ENCODE measurements at regions not wholly inside any gene's neighbourhood (a gene's known extent, or its start where the extent isn't known, plus 50 kb on each side); places are given as distances from the start of the nearest gene placed in this dataset.

GRCh38 chr9:80841888-80842287 lies 847.5 kb downstream of the TLE1 start:
- H3K27me3 ChIP-seq (ENCODE audit: control insufficient read depth, insufficient read depth, low read length) = no peaks in the 10 kb centered on the region
- H3K4me3 ChIP-seq (ENCODE audit: low read depth, low read length) = no peak overlapping the region
- H3K9ac ChIP-seq (ENCODE audit: low read depth, low read length) = no peak overlapping the region
- no peaks in the 10 kb centered on the region for H3K36me3 ChIP-seq (ENCODE audit: control insufficient read depth, insufficient read depth, low read length)
- no peak overlapping the region for H3K27ac ChIP-seq (ENCODE audit: low read depth, low read length)
- no peaks in the 10 kb centered on the region for H3K4me1 ChIP-seq (ENCODE audit: control insufficient read depth, insufficient read depth, low read length)
- no peaks in the 10 kb centered on the region for H3K9me3 ChIP-seq (ENCODE audit: control insufficient read depth, insufficient read depth, low read length)

DNA sequence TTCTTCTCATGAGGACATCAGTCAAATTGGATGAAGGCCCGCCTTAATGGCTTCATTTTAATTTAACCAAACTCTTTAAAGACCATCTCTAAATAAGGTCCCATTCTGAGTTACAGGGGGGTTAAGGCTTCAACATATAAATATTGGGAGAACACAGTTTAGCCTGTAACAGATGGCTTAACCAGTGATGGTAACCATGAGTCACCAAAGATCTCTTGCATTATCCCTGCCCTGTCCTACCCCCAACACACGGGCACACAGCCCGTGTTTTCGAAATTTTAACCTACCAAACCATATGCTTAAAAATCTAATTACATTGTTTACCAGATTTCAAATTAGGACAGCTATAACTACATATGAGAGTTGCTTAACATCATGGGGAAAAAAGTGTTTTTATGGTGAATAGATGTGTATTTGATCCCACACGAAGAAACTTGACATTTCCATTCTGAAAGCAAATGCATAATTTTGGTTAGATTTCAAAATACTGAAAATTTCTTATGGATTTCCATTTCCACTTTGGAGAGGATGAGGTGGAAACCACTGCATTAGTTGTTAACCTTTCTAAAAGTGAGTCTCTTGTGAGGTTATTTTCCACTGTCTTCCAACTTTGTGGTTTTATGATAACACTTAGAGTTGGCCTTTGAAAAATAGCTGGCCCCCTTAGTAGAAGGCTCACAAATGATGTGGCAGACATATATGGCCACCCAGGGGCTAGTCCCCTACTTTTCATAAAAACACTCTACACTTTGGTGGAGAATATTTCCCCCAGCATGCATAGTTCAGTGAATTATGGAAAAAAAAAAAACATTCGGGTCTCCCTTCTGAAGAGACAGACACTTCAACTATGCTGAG lies 849.3 kb downstream of the TLE1 start:
- Histone ChIP-seq H3K27me3 (ENCODE audit: control insufficient read depth, insufficient read depth, low read length) (no peaks in the 10 kb centered on the region), H3K9ac (ENCODE audit: low read depth, low read length) (no peak overlapping the region), H3K9me3 (ENCODE audit: control insufficient read depth, insufficient read depth, low read length) (no peaks in the 10 kb centered on the region), H3K36me3 (ENCODE audit: control insufficient read depth, insufficient read depth, low read length) (no peaks in the 10 kb centered on the region), H3K4me3 (ENCODE audit: low read depth, low read length) (no peak overlapping the region), H3K27ac (ENCODE audit: low read depth, low read length) (no peak overlapping the region), H3K4me1 (ENCODE audit: control insufficient read depth, insufficient read depth, low read length) (no peaks in the 10 kb centered on the region)

DNA sequence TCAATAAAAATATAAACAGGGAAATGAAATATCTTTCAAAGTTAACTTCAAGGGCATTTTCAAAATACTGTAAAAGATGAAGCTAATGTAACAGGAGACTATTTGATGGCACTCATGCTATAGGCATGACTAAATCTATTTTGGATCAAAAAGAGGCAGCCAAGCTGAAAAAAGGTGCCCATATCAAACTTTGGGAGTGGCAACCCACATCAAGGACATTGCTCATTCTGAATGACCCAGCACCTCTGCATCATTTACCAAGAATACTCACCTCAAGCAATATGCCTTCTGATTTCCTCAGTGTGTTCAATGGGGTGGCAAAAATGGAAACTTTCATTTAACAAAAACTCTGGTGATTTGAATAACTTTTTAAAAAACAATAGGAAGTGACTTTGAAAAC lies 853.3 kb downstream of the TLE1 start:
- Histone ChIP-seq H3K36me3 (ENCODE audit: control insufficient read depth, insufficient read depth, low read length) (no peaks in the 10 kb centered on the region), H3K4me1 (ENCODE audit: control insufficient read depth, insufficient read depth, low read length) (0 out of 2 replicates have a peak, but pooled peaks cover 5% of the 10 kb centered on the region), H3K9ac (ENCODE audit: low read depth, low read length) (no peak overlapping the region), H3K4me3 (ENCODE audit: low read depth, low read length) (no peak overlapping the region), H3K27ac (ENCODE audit: low read depth, low read length) (no peak overlapping the region), H3K9me3 (ENCODE audit: control insufficient read depth, insufficient read depth, low read length) (no peaks in the 10 kb centered on the region), H3K27me3 (ENCODE audit: control insufficient read depth, insufficient read depth, low read length) (no peaks in the 10 kb centered on the region)

- Histone ChIP-seq H3K27me3 (ENCODE audit: control insufficient read depth, insufficient read depth, low read length) (no peaks in the 10 kb centered on the region), H3K9me3 (ENCODE audit: control insufficient read depth, insufficient read depth, low read length) (no peaks in the 10 kb centered on the region), H3K27ac (ENCODE audit: low read depth, low read length) (no peak overlapping the region), H3K9ac (ENCODE audit: low read depth, low read length) (no peak overlapping the region), H3K4me1 (ENCODE audit: control insufficient read depth, insufficient read depth, low read length) (0 out of 2 replicates have a peak, but pooled peaks cover 5% of the 10 kb centered on the region), H3K36me3 (ENCODE audit: control insufficient read depth, insufficient read depth, low read length) (no peaks in the 10 kb centered on the region), H3K4me3 (ENCODE audit: low read depth, low read length) (no peak overlapping the region)
These were observed 857.6 kb downstream of the TLE1 start for GRCh38 chr9:80831751-80832150.

GRCh38 chr9:80811656-80812055 lies 877.7 kb downstream of the TLE1 start:
- peaks cover 7% of the 10 kb centered on the region; the same call in 1 of the 2 replicates for H3K4me1 ChIP-seq (ENCODE audit: control insufficient read depth, insufficient read depth, low read length)
- H3K27me3 ChIP-seq (ENCODE audit: control insufficient read depth, insufficient read depth, low read length) = no peaks in the 10 kb centered on the region
- H3K9me3 ChIP-seq (ENCODE audit: control insufficient read depth, insufficient read depth, low read length) = no peaks in the 10 kb centered on the region
- no peak overlapping the region for H3K27ac ChIP-seq (ENCODE audit: low read depth, low read length)
- no peaks in the 10 kb centered on the region for H3K36me3 ChIP-seq (ENCODE audit: control insufficient read depth, insufficient read depth, low read length)
- H3K9ac ChIP-seq (ENCODE audit: low read depth, low read length) = no peak overlapping the region
- H3K4me3 ChIP-seq (ENCODE audit: low read depth, low read length) = no peak overlapping the region

GRCh38 chr9:80811003-80811402 lies 878.3 kb downstream of the TLE1 start:
- no peaks in the 10 kb centered on the region for H3K36me3 ChIP-seq (ENCODE audit: control insufficient read depth, insufficient read depth, low read length)
- no peaks in the 10 kb centered on the region for H3K27me3 ChIP-seq (ENCODE audit: control insufficient read depth, insufficient read depth, low read length)
- H3K27ac ChIP-seq (ENCODE audit: low read depth, low read length) = no peak overlapping the region
- no peaks in the 10 kb centered on the region for H3K9me3 ChIP-seq (ENCODE audit: control insufficient read depth, insufficient read depth, low read length)
- no peak overlapping the region for H3K9ac ChIP-seq (ENCODE audit: low read depth, low read length)
- H3K4me1 ChIP-seq (ENCODE audit: control insufficient read depth, insufficient read depth, low read length) = peaks cover 7% of the 10 kb centered on the region; the same call in 1 of the 2 replicates
- no peak overlapping the region for H3K4me3 ChIP-seq (ENCODE audit: low read depth, low read length)

- 0 out of 2 replicates have a peak, but pooled peaks cover 4% of the 10 kb centered on the region for H3K4me1 ChIP-seq (ENCODE audit: control insufficient read depth, insufficient read depth, low read length)
- no peak overlapping the region for H3K9ac ChIP-seq (ENCODE audit: low read depth, low read length)
- H3K27ac ChIP-seq (ENCODE audit: low read depth, low read length) = no peak overlapping the region
- no peaks in the 10 kb centered on the region for H3K9me3 ChIP-seq (ENCODE audit: control insufficient read depth, insufficient read depth, low read length)
- no peaks in the 10 kb centered on the region for H3K27me3 ChIP-seq (ENCODE audit: control insufficient read depth, insufficient read depth, low read length)
- no peaks in the 10 kb centered on the region for H3K36me3 ChIP-seq (ENCODE audit: control insufficient read depth, insufficient read depth, low read length)
- H3K4me3 ChIP-seq (ENCODE audit: low read depth, low read length) = no peak overlapping the region
These were observed 882.7 kb downstream of the TLE1 start for GRCh38 chr9:80806671-80807070.

- Histone ChIP-seq H3K9me3 (ENCODE audit: control insufficient read depth, insufficient read depth, low read length) (0 out of 2 replicates have a peak, but pooled peaks cover 4% of the 10 kb centered on the region), H3K36me3 (ENCODE audit: control insufficient read depth, insufficient read depth, low read length) (no peaks in the 10 kb centered on the region), H3K4me3 (ENCODE audit: low read depth, low read length) (no peak overlapping the region), H3K4me1 (ENCODE audit: control insufficient read depth, insufficient read depth, low read length) (no peaks in the 10 kb centered on the region), H3K27me3 (ENCODE audit: control insufficient read depth, insufficient read depth, low read length) (no peaks in the 10 kb centered on the region), H3K27ac (ENCODE audit: low read depth, low read length) (no peak overlapping the region), H3K9ac (ENCODE audit: low read depth, low read length) (no peak overlapping the region)
These were observed 884.5 kb downstream of the TLE1 start for GRCh38 chr9:80804873-80805272.

DNA sequence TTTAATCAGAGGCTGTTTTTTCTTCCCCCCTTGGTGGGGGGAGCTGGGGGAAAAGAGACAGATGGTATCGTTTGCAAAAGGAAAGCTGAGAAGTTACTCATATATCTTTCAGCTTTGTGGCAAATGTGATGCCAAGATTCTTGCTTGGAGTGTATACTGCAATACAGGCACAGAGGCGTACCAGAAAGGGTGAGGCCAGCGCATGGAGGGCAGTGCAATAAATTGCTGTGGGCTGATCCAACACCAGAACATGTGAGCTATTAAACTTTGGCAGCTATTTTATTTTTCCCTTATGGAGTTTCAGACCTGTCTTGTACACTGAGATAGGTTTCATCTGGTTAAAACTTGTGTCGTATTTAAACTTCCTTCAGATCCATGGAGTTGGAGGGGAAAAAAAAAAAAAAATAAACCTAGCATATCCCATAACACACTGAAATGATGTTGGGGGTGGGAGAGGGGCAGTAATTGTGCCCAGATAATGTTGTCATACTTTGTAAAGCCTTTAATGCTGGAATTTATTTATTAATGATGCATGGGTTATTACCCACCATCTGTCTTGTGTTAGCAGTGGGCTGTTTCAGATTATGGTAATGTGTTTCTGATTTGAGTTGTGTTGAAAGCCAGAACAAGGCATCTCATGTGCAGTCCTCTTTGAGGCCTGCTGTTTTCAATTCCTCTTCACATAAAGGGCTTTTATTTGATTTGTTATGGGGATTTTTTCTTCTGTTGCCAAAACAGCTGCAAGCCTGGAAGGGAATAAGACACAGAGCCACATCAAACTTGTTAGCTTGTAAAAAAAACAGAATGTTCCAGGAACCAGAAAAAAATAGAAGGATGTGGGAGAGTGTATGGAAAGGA lies 891.3 kb downstream of the TLE1 start:
- Histone ChIP-seq H3K4me3 (ENCODE audit: low read depth, low read length) (no peak overlapping the region), H3K9ac (ENCODE audit: low read depth, low read length) (no peak overlapping the region), H3K27ac (ENCODE audit: low read depth, low read length) (no peak overlapping the region), H3K27me3 (ENCODE audit: control insufficient read depth, insufficient read depth, low read length) (no peaks in the 10 kb centered on the region), H3K9me3 (ENCODE audit: control insufficient read depth, insufficient read depth, low read length) (0 out of 2 replicates have a peak, but pooled peaks cover 4% of the 10 kb centered on the region), H3K4me1 (ENCODE audit: control insufficient read depth, insufficient read depth, low read length) (peaks cover 5% of the 10 kb centered on the region; the same call in 1 of the 2 replicates), H3K36me3 (ENCODE audit: control insufficient read depth, insufficient read depth, low read length) (no peaks in the 10 kb centered on the region)

DNA sequence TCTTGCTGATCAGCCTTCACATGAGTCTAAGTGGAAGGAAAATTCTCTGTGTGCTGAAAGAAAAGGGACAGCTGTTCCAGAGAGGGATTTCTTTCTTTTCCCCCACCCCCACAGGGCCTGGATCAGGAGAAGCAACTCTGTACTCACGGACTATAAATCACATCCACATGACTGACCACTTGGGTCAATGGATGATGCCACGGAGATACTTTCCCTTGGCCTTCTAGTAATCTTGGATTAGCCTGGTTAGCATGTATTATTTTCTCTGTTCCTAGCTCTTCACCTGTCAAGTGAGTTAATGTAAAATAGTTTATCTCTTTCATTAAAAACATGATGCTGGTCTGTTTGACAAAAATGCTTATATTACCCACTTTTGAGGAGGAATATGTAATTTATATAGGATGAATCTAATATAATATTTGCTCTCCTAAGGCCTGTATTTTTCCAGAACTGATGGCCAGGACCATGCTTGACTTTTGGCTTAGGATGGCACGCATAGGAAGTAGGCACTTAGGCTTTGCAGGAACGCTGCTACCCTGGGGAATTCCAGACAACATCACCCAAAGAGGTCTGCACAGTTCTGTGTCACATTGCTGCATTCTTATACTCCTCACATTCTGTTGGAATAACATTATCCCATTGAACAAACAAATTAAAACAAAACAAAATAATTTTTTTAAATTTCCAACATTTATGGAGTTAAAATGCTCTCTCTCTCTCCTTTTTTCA lies 892.1 kb downstream of the TLE1 start:
- Histone ChIP-seq H3K27me3 (ENCODE audit: control insufficient read depth, insufficient read depth, low read length) (no peaks in the 10 kb centered on the region), H3K9me3 (ENCODE audit: control insufficient read depth, insufficient read depth, low read length) (0 out of 2 replicates have a peak, but pooled peaks cover 4% of the 10 kb centered on the region), H3K9ac (ENCODE audit: low read depth, low read length) (no peak overlapping the region), H3K4me3 (ENCODE audit: low read depth, low read length) (no peak overlapping the region), H3K36me3 (ENCODE audit: control insufficient read depth, insufficient read depth, low read length) (no peaks in the 10 kb centered on the region), H3K4me1 (ENCODE audit: control insufficient read depth, insufficient read depth, low read length) (peaks cover 5% of the 10 kb centered on the region; the same call in 1 of the 2 replicates), H3K27ac (ENCODE audit: low read depth, low read length) (no peak overlapping the region)
